NB4 (cell line): ENCODE measurements at regions not wholly inside any gene's neighbourhood (a gene's known extent, or its start where the extent isn't known, plus 50 kb on each side); places are given as distances from the start of the nearest gene placed in this dataset.

Source experiments
- DNase-seq: peaks from one replicate; pipeline ENCODE4 v3.0.0; 2010; ENCODE audit warnings: low read depth
- H3K4me3 ChIP-seq: one replicate; pipeline ENCODE4 v1.5.1; 2011; ENCODE audit warnings: mild to moderate bottlenecking, low read depth, low read length, moderate library complexity
- CTCF ChIP-seq: IDR thresholded peaks from one replicate; pipeline ENCODE4 v1.5.1; 2012; ENCODE audit warnings: low read depth, low read length
- MAX ChIP-seq: IDR thresholded peaks from 2 replicates; pipeline ENCODE4 v1.6.1; 2011; ENCODE audit warnings: low read depth, low read length
- MYC ChIP-seq: IDR thresholded peaks from 2 replicates; pipeline ENCODE4 v1.6.1; 2011; ENCODE audit warnings: low read depth, low read length
- POLR2A ChIP-seq: IDR thresholded peaks from 2 replicates; pipeline ENCODE4 v1.6.1; 2011; ENCODE audit warnings: mild to moderate bottlenecking; ENCODE audit not compliant: insufficient read length; ENCODE audit errors: extremely low read depth

GRCh38 chr7:25638590-25639244 lies 410.4 kb upstream of the NPVF start:
- peak; percentile 64 for DNase-seq
- TF ChIP-seq POLR2A (no peak), MYC (no peak), CTCF (no peak), MAX (no peak)

GRCh38 chr7:25642849-25643248 lies 414.6 kb upstream of the NPVF start:
- H3K4me3 ChIP-seq = no peak overlapping the region
- peak; percentile 62 for TF ChIP-seq MAX
- TF ChIP-seq CTCF = no peak
- peak; percentile 69 for DNase-seq

More at GRCh38 chr7:25638590-25639244, 410.4 kb upstream of the NPVF start:
- H3K4me3 ChIP-seq = no peak overlapping the region

- DNase-seq = peak; percentile 71
- TF ChIP-seq CTCF = no peak
- no peak for TF ChIP-seq MYC
- TF ChIP-seq MAX = peak; percentile 37; the same call in 1 of the 2 replicates
- H3K4me3 ChIP-seq = no peak overlapping the region
Measured at GRCh38 chr7:25643286-25643685, 415.0 kb upstream of the NPVF start.

DNA sequence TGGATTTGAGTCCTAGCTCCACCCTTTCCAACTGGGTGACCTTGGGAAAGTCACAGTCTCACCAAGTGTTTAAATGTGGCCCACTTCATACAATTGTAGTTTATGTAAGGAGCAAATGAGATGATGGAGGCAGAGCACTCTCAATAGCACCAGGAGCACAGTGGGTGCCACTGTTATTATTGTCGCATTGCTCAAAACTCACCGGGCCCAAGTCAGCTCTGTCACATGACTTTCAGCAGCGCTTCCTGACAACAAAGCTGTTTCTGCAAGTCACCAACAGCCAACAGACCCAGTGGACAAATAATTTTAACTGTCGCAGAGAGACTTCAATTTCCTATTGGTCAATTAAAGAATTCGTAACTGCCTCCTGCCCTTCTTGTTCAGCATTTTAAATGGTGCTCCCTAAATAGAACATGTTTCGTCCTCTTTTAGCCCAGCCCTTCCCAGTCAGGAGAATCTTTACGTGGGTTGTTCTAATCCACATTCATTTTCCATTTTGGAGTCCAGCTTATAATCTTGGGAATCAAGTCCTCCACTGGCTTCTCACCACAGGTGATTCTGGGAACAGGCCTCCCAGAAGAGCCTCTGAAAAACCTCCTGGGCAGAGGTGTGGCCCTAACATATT lies 415.6 kb upstream of the NPVF start:
- no peak for TF ChIP-seq CTCF
- peak; percentile 82; the same call in 1 of the 2 replicates for TF ChIP-seq MYC
- TF ChIP-seq MAX = peak; percentile 89
- TF ChIP-seq POLR2A = peak; percentile 44
- DNase-seq = peak; percentile 90
- H3K4me3 ChIP-seq = no peak overlapping the region

- peak; percentile 31 for DNase-seq
- no peak overlapping the region for H3K4me3 ChIP-seq
- TF ChIP-seq CTCF (no peak), MYC (no peak), POLR2A (no peak), MAX (no peak)
Measured at GRCh38 chr7:25646726-25647413, 418.6 kb upstream of the NPVF start.
